Fibroblast of lung (primary cell): ENCODE measurements at regions not wholly inside any gene's neighbourhood (a gene's known extent, or its start where the extent isn't known, plus 50 kb on each side); places are given as distances from the start of the nearest gene placed in this dataset.

Source experiments
- EZH2 ChIP-seq: IDR thresholded peaks from 2 replicates; pipeline ENCODE4 v1.5.1; 2012; ENCODE audit warnings: low read length, control low read depth, mild to moderate bottlenecking; ENCODE audit errors: missing control alignments
- TF ChIP-seq, protein P1 (sequence below), 2 donors: IDR thresholded peaks in 1 of 2; conservative IDR thresholded peaks in 1 of 2; 1 replicate in 1 of 2; 2 replicates in 1 of 2; pipeline ENCODE4 v1.5.1; 2011 to 2012; ENCODE audit warnings: low read length in 2 of 2, control low read depth in 1 of 2, inconsistent platforms in 1 of 2, low read depth in 1 of 2, mild to moderate bottlenecking in 1 of 2

GRCh38 chr5:74946471-74946870 is 80.3 kb upstream of the FAM169A start:
- TF ChIP-seq, protein P1, sequence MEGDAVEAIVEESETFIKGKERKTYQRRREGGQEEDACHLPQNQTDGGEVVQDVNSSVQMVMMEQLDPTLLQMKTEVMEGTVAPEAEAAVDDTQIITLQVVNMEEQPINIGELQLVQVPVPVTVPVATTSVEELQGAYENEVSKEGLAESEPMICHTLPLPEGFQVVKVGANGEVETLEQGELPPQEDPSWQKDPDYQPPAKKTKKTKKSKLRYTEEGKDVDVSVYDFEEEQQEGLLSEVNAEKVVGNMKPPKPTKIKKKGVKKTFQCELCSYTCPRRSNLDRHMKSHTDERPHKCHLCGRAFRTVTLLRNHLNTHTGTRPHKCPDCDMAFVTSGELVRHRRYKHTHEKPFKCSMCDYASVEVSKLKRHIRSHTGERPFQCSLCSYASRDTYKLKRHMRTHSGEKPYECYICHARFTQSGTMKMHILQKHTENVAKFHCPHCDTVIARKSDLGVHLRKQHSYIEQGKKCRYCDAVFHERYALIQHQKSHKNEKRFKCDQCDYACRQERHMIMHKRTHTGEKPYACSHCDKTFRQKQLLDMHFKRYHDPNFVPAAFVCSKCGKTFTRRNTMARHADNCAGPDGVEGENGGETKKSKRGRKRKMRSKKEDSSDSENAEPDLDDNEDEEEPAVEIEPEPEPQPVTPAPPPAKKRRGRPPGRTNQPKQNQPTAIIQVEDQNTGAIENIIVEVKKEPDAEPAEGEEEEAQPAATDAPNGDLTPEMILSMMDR (conservative IDR thresholded peaks at IDR 0.05 in 1 of 2, IDR thresholded peaks at IDR 0.05 in 1 of 2; ENCODE audit: low read depth in 1 of 2, low read length in 2 of 2) = no peak
- TF ChIP-seq EZH2 = no peak
